ENCODE measurements at regions not wholly inside any gene's neighbourhood (a gene's known extent, or its start where the extent isn't known, plus 50 kb on each side); places are given as distances from the start of the nearest gene placed in this dataset.
"Not testable (repeated sequence)": the region's sequence is repeated elsewhere in the genome, so short reads cannot be mapped to it uniquely, and the experiment has no call there.

- DNase-seq, result no peak
- no peak overlapping the region for H3K27ac ChIP-seq
- peaks cover 25 to 57% (median 40%) of the 10 kb centered on the region in 4 donors for H3K4me1 ChIP-seq
Observed at GRCh38 chr7:131077735-131078134, 249.9 kb upstream of the MKLN1 start.

GRCh38 chr7:131080754-131081153 lies 246.9 kb upstream of the MKLN1 start:
- peaks cover 16 to 50% (median 31%) of the 10 kb centered on the region in 4 donors for H3K4me1 ChIP-seq

More at GRCh38 chr7:131077735-131078134, 249.9 kb upstream of the MKLN1 start:
- no peak for ATAC-seq (ENCODE audit: low FRiP score in 2 of 2)
- WGBS, 2 donors, result 69 to 84% methylated on average over 4 of the region's 4 CpGs
- H3K4me3 ChIP-seq, result no peak overlapping the region
- H3K9me3 ChIP-seq, result no peaks in the 10 kb centered on the region
- peaks cover 0 to 35% (median 9%) of the 10 kb centered on the region in 4 donors for H3K36me3 ChIP-seq
- TF ChIP-seq POLR2AphosphoS5 (IDR thresholded peaks at IDR 0.05) (no peak), POLR2A (IDR thresholded peaks at IDR 0.05) (no peak), EP300 (IDR thresholded peaks at IDR 0.05) (no peak), CTCF (IDR thresholded peaks at IDR 0.05) (no peak)
- no peaks in the 10 kb centered on the region for H3K27me3 ChIP-seq

GRCh38 chr7:131081308-131081707 lies 246.4 kb upstream of the MKLN1 start:
- TF ChIP-seq CTCF (IDR thresholded peaks at IDR 0.05) (no peak), EP300 (IDR thresholded peaks at IDR 0.05) (no peak), POLR2A (IDR thresholded peaks at IDR 0.05) (no peak), POLR2AphosphoS5 (IDR thresholded peaks at IDR 0.05) (no peak)
- no peak for DNase-seq
- peaks cover 16 to 50% (median 28%) of the 10 kb centered on the region in 4 donors for H3K4me1 ChIP-seq

More at GRCh38 chr7:131080754-131081153, 246.9 kb upstream of the MKLN1 start:
- 82 to 85% methylated on average over 5 of the region's 5 CpGs for WGBS, 2 donors
- H3K9me3 ChIP-seq, result no peaks in the 10 kb centered on the region
- H3K27ac ChIP-seq, result no peak overlapping the region
- DNase-seq, result no peak
- peaks cover 0 to 23% (median 9%) of the 10 kb centered on the region in 4 donors for H3K36me3 ChIP-seq
- no peak for ATAC-seq (ENCODE audit: low FRiP score in 2 of 2)
- no peak overlapping the region for H3K4me3 ChIP-seq
- H3K27me3 ChIP-seq, result no peaks in the 10 kb centered on the region
- TF ChIP-seq POLR2AphosphoS5 (IDR thresholded peaks at IDR 0.05) (no peak), EP300 (IDR thresholded peaks at IDR 0.05) (no peak), CTCF (IDR thresholded peaks at IDR 0.05) (no peak), POLR2A (IDR thresholded peaks at IDR 0.05) (no peak)

GRCh38 chr7:131083781-131084180 lies 243.9 kb upstream of the MKLN1 start:
- no peak for ATAC-seq (ENCODE audit: low FRiP score in 2 of 2)
- TF ChIP-seq POLR2AphosphoS5 (IDR thresholded peaks at IDR 0.05) (no peak), EP300 (IDR thresholded peaks at IDR 0.05) (no peak), CTCF (IDR thresholded peaks at IDR 0.05) (no peak), POLR2A (IDR thresholded peaks at IDR 0.05) (no peak)
- DNase-seq, result no peak
- Histone ChIP-seq H3K36me3 (peaks cover 0 to 29% (median 9%) of the 10 kb centered on the region in 4 donors), H3K27me3 (no peaks in the 10 kb centered on the region), H3K27ac (no peak overlapping the region), H3K9me3 (no peaks in the 10 kb centered on the region), H3K4me3 (no peak overlapping the region), H3K4me1 (peaks cover 17 to 65% (median 31%) of the 10 kb centered on the region in 4 donors)
- WGBS, 2 donors, result 97 to 100% methylated on average over 1 of the region's 1 CpG

More at GRCh38 chr7:131081308-131081707, 246.4 kb upstream of the MKLN1 start:
- peaks cover 0 to 23% (median 9%) of the 10 kb centered on the region in 4 donors for H3K36me3 ChIP-seq
- WGBS, 2 donors, result 97 to 100% methylated on average over 1 of the region's 1 CpG
- H3K9me3 ChIP-seq, result no peaks in the 10 kb centered on the region
- no peak overlapping the region for H3K27ac ChIP-seq
- H3K4me3 ChIP-seq, result no peak overlapping the region
- no peak for ATAC-seq (ENCODE audit: low FRiP score in 2 of 2)
- H3K27me3 ChIP-seq, result no peaks in the 10 kb centered on the region

GRCh38 chr7:131084336-131084735 lies 243.3 kb upstream of the MKLN1 start:
- WGBS, 2 donors, result 90 to 100% methylated on average over 1 of the region's 1 CpG
- H3K4me3 ChIP-seq; ATAC-seq (ENCODE audit: low FRiP score in 2 of 2); DNase-seq; H3K27ac ChIP-seq; H3K9me3 ChIP-seq; H3K27me3 ChIP-seq: not testable (repeated sequence)
- Histone ChIP-seq H3K4me1 (peaks cover 23 to 69% (median 33%) of the 10 kb centered on the region in 4 donors), H3K36me3 (peaks cover 0 to 32% (median 7%) of the 10 kb centered on the region in 4 donors)

Data from upper lobe of left lung (tissue), 6 donors.